ENCODE measurements at regions not wholly inside any gene's neighbourhood (a gene's known extent, or its start where the extent isn't known, plus 50 kb on each side); places are given as distances from the start of the nearest gene placed in this dataset.
"Not testable (repeated sequence)": the region's sequence is repeated elsewhere in the genome, so short reads cannot be mapped to it uniquely, and the experiment has no call there.

DNA sequence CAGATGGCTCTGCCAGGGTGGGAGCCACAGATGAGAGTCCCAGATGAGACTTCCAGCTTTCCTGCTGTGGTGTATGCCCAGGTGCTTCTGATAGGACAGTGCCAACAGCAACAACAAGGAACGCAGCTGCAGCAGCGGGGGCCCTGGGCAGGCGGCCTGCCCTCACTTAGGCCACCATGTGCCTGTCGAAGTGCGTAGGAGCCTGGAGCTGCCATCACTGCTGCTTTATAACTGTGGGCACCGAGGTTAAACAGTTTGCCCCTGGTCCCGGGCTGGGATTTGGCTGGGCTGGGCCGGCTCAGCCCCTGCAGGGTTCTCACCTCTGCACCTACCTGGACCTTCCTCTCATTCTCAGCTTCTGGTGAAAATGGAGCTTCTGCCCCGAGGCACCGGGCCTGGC lies 54.4 kb upstream of the LRPAP1 start:
- TF ChIP-seq EP300, POLR2A (IDR thresholded peaks at IDR 0.05): not testable (repeated sequence)
- TF ChIP-seq, protein P1, sequence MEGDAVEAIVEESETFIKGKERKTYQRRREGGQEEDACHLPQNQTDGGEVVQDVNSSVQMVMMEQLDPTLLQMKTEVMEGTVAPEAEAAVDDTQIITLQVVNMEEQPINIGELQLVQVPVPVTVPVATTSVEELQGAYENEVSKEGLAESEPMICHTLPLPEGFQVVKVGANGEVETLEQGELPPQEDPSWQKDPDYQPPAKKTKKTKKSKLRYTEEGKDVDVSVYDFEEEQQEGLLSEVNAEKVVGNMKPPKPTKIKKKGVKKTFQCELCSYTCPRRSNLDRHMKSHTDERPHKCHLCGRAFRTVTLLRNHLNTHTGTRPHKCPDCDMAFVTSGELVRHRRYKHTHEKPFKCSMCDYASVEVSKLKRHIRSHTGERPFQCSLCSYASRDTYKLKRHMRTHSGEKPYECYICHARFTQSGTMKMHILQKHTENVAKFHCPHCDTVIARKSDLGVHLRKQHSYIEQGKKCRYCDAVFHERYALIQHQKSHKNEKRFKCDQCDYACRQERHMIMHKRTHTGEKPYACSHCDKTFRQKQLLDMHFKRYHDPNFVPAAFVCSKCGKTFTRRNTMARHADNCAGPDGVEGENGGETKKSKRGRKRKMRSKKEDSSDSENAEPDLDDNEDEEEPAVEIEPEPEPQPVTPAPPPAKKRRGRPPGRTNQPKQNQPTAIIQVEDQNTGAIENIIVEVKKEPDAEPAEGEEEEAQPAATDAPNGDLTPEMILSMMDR (IDR thresholded peaks at IDR 0.05) = not testable (repeated sequence)

Measured in stomach (tissue), 4 donors.